ENCODE measurements at regions not wholly inside any gene's neighbourhood (a gene's known extent, or its start where the extent isn't known, plus 50 kb on each side); places are given as distances from the start of the nearest gene placed in this dataset.

DNA sequence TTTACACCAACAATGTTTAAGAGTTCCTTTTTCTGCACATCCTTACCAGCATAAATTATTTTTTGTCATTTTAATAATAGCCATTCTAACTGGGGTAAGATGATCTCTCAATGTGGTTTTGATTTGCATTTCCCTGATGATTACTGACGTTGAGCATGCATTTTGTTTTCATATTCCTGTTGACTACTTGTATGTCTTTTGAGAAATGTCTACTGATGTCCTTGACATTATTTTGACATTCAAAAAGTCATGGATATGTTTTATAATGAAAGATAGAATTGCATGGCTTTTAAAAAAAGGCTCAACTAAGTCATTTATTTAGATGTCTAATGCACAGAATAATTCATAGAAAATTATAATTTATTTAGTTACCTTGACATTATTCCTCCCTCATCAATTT is 381.6 kb upstream of the C9orf72 start:
- H3K27me3 ChIP-seq (ENCODE audit: control insufficient read depth in 2 of 2, insufficient read depth in 2 of 2, low read length in 2 of 2), result no peaks in the 10 kb centered on the region
- ChIA-PET POLR2A (no interaction called here), CTCF (no interaction called here)
- intact Hi-C loops (cut with micrococcal nuclease) (no loop called here), dilution Hi-C loops (cut with MboI; ENCODE audit: extremely low pct_ligation_motif_present, low sequenced_read_pairs) (no loop called here)
- DNase-seq (ENCODE audit: low read depth, low spot score), result no peak
- H3K79me2 ChIP-seq (ENCODE audit: control insufficient read depth, insufficient read depth, low read length), result no peaks in the 10 kb centered on the region
- TF ChIP-seq POLR2A (IDR thresholded peaks at IDR 0.05; ENCODE audit: low read depth, low read length) (no peak), POLR2AphosphoS5 (IDR thresholded peaks at IDR 0.05; ENCODE audit: insufficient read depth, low read depth, low read length) (no peak), MYC (IDR thresholded peaks at IDR 0.05; ENCODE audit: low read depth, low read length) (no peak), EZH2 (IDR thresholded peaks at IDR 0.05; ENCODE audit: borderline replicate concordance, low read depth, low read length, severe bottlenecking) (no peak), FOS (IDR thresholded peaks at IDR 0.05; ENCODE audit: borderline replicate concordance, insufficient read depth, low read length) (no peak), GATA2 (IDR thresholded peaks at IDR 0.05; ENCODE audit: insufficient read depth, insufficient read length, low read depth, low read length) (no peak), JUN (IDR thresholded peaks at IDR 0.05; ENCODE audit: borderline replicate concordance, insufficient read depth, insufficient read length, low read depth) (no peak)
- TF ChIP-seq, protein P1, sequence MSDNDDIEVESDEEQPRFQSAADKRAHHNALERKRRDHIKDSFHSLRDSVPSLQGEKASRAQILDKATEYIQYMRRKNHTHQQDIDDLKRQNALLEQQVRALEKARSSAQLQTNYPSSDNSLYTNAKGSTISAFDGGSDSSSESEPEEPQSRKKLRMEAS (IDR thresholded peaks at IDR 0.05; ENCODE audit: insufficient read depth, insufficient read length), result no peak
- TF ChIP-seq, protein P2, sequence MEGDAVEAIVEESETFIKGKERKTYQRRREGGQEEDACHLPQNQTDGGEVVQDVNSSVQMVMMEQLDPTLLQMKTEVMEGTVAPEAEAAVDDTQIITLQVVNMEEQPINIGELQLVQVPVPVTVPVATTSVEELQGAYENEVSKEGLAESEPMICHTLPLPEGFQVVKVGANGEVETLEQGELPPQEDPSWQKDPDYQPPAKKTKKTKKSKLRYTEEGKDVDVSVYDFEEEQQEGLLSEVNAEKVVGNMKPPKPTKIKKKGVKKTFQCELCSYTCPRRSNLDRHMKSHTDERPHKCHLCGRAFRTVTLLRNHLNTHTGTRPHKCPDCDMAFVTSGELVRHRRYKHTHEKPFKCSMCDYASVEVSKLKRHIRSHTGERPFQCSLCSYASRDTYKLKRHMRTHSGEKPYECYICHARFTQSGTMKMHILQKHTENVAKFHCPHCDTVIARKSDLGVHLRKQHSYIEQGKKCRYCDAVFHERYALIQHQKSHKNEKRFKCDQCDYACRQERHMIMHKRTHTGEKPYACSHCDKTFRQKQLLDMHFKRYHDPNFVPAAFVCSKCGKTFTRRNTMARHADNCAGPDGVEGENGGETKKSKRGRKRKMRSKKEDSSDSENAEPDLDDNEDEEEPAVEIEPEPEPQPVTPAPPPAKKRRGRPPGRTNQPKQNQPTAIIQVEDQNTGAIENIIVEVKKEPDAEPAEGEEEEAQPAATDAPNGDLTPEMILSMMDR (IDR thresholded peaks at IDR 0.05; ENCODE audit: extremely low read depth in 1 of 2, insufficient read depth in 1 of 2, low read depth in 1 of 2, low read length in 2 of 2), result no peak
- no peaks in the 10 kb centered on the region for H3K36me3 ChIP-seq (ENCODE audit: control insufficient read depth in 2 of 2, extremely low read depth in 1 of 2, insufficient read depth in 2 of 2, low read length in 2 of 2)
- H2AFZ ChIP-seq (ENCODE audit: low read depth, low read length), result no peak overlapping the region
- FAIRE-seq, result no peak
- no peak overlapping the region for H3K4me2 ChIP-seq (ENCODE audit: insufficient read depth, low read length)
- no peak overlapping the region for H3K4me3 ChIP-seq (replicated peaks in 1 of 3; ENCODE audit: insufficient read depth in 1 of 3, low read depth in 1 of 3, low read length in 3 of 3)
- no peaks in the 10 kb centered on the region for H3K4me1 ChIP-seq (ENCODE audit: control insufficient read depth, extremely low read depth, insufficient read depth, low read length)
- peaks cover 4% of the 10 kb centered on the region for H3K9me3 ChIP-seq (replicated peaks; ENCODE audit: control insufficient read depth, insufficient read depth, low read length)
- no TSS peak for BruUV-seq (replicated peaks)
- no peaks in the 10 kb centered on the region for H4K20me1 ChIP-seq (replicated peaks; ENCODE audit: control insufficient read depth, extremely low read depth, insufficient read depth, low read length)
- no peak overlapping the region for H3K9ac ChIP-seq (replicated peaks; ENCODE audit: extremely low read depth, insufficient read depth, low read length)
- H3K27ac ChIP-seq (ENCODE audit: insufficient read depth, low read depth, low read length), result no peak overlapping the region
- no peaks in the 10 kb centered on the region for H3K9me1 ChIP-seq (replicated peaks; ENCODE audit: control insufficient read depth, extremely low read depth, insufficient read depth, low read length)
